Activated T-helper 17 cell treated with anti-CD3 and anti-CD28 coated beads, Interleukin-2, amount 50 U/mL, for 72 hours (primary cell): ENCODE measurements at regions not wholly inside any gene's neighbourhood (a gene's known extent, or its start where the extent isn't known, plus 50 kb on each side); places are given as distances from the start of the nearest gene placed in this dataset.

Experiments
- ATAC-seq: fragments of 150-1000 bp; cut with Tn5 transposase; replicated peaks from 2 replicates; pipeline ENCODE4 v1.10.0; 2021; ENCODE audit warnings: mild to moderate bottlenecking, moderate library complexity
- H3K27ac Mint-ChIP-seq: one replicate; pipeline ENCODE4 v1.8.0; 2022; ENCODE audit warnings: mixed read lengths
- H3K27me3 Mint-ChIP-seq: one replicate; pipeline ENCODE4 v1.8.0; 2022; ENCODE audit warnings: mixed read lengths
- H3K36me3 Mint-ChIP-seq: one replicate; pipeline ENCODE4 v1.8.0; 2022; ENCODE audit warnings: low read depth, mild to moderate bottlenecking, mixed read lengths
- H3K4me1 Mint-ChIP-seq: one replicate; pipeline ENCODE4 v1.8.0; 2022; ENCODE audit warnings: mixed read lengths
- H3K4me3 Mint-ChIP-seq: one replicate; pipeline ENCODE4 v1.8.0; 2022; ENCODE audit warnings: mild to moderate bottlenecking, mixed read lengths
- H3K9me3 Mint-ChIP-seq: one replicate; pipeline ENCODE4 v1.8.0; 2022; ENCODE audit warnings: mixed read lengths

DNA sequence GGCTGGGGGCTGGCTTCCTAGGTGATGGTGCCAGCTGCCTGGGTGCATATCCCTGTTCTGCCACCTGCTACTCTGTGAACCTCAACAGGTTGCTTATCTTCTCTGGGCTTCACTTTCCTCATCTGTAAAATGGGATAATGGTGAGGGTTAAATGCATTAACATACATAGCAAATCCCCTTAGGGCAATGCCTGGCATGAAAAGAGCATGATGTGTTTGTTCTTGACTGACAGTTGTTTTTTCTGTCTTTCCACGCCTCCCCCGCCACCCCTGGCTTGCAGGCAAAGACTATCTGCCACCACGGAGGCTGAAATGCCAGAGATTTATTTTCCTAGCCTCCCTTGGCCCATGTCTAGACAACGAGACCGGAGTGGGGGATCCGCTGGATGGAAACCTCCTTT is 280.5 kb downstream of the NSG2 start:
- H3K9me3 Mint-ChIP-seq = peaks cover 1% of the 10 kb centered on the region
- H3K4me1 Mint-ChIP-seq = no peaks in the 10 kb centered on the region
- no peak overlapping the region for H3K27ac Mint-ChIP-seq
- no peaks in the 10 kb centered on the region for H3K36me3 Mint-ChIP-seq
- peaks cover 25% of the 10 kb centered on the region for H3K27me3 Mint-ChIP-seq
- ATAC-seq = no peak
- no peak overlapping the region for H3K4me3 Mint-ChIP-seq

DNA sequence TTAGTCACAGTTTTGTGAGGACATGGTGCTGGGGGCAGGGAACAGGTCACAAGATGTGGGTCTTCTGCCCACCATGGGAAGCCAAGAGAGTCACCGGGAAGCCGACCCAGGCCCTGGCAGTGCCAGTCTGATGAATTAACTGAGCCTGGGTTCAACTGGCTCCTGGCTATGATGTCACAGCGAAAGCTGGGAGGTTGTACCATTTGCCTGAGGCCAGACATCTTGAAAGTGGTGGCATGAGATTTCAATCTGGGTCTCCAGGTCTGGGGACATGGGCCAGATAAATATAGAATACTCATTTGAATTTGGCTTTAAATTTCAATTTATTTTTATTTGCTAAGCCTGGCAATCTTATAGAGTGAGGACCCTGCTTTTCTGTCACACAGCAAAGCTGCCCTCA is 280.9 kb downstream of the NSG2 start:
- Mint-ChIP-seq H3K27ac (no peak overlapping the region), H3K4me1 (no peaks in the 10 kb centered on the region), H3K36me3 (no peaks in the 10 kb centered on the region), H3K27me3 (peaks cover 25% of the 10 kb centered on the region), H3K4me3 (no peak overlapping the region), H3K9me3 (no peaks in the 10 kb centered on the region)
- no peak for ATAC-seq

DNA sequence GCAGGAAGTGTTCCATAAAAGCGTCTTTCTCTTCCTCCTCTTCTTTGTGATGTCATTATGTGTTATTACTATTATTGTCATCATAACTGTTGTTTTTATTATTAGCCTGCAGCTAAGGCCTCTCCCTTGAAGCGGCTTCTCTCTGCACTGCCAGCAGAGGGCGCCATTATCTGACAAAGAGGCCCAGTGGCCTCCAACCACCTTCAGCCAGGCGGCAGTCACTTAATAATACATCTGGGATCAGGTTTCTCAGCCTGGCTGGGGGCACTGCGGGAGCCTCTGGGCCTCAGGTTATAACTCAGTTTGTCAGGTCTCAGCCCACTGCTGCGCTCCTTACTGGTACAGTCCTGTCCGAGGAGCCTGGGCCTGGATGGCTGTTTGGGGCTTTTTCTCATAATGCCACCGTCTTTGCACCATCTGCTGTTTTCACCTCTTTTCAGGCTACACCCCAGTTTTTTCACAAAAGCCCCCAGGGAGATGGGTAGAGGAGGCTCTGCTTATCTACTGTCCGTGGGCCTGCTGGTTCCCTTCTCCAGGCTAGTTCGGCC is 281.9 kb downstream of the NSG2 start:
- Mint-ChIP-seq H3K4me3 (no peak overlapping the region), H3K4me1 (no peaks in the 10 kb centered on the region), H3K9me3 (no peaks in the 10 kb centered on the region), H3K36me3 (no peaks in the 10 kb centered on the region), H3K27ac (no peak overlapping the region), H3K27me3 (peaks cover 29% of the 10 kb centered on the region)
- peak; percentile 37 for ATAC-seq

DNA sequence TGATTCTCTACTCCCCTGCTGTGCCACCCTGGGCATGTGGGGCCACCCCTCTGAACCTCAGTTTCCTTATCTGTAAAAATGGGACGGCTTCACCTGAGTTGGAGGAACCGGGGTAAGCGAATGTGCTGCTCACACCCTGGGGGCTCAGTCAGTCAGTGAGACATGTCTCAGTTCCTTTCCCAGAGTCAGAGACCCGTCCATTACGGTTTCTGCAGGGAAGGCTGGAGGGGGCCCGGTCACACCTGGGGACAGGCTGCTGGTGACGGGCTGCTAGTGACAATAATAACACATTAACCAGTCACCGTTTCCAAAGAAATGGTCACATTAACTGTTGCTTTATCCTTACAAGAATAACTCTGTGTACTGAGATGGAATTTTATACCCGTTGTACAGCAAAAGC is 282.4 kb downstream of the NSG2 start:
- H3K9me3 Mint-ChIP-seq = no peaks in the 10 kb centered on the region
- H3K36me3 Mint-ChIP-seq = no peaks in the 10 kb centered on the region
- ATAC-seq = no peak
- H3K27ac Mint-ChIP-seq = no peak overlapping the region
- no peaks in the 10 kb centered on the region for H3K4me1 Mint-ChIP-seq
- no peak overlapping the region for H3K4me3 Mint-ChIP-seq
- peaks cover 25% of the 10 kb centered on the region for H3K27me3 Mint-ChIP-seq

DNA sequence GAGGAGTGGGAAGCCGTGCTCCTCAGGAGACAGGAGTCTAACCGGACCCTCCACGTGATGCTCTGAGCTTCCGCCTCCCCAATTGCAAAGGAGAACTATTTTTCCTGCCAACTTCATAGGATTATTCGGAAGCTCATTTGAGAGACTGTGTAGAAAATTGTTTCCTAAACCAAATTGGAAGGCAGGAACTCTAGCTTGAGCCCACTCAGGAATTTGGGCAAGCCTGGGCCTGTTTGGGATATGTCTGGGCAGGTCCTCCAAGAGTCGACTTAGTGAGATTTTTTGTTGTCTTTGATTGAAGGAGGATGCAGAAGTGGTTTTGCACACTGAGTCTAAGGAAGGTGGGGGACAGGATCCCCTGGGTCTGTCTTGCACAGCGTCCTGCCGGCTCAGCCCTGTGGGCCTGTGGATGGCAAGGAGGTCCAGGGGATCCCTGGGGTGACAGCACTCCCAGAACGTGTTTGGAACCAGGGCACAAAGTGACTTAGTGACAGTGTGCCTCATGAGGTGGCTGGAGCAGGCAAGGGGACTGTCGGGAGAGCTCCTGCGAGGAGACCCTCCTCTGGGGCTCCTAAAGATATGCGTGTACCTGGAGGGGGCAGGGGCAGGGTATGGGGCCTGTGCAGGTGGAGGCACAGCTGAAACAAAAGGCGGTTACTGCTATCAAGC is 283.3 kb downstream of the NSG2 start:
- Mint-ChIP-seq H3K27ac (no peak overlapping the region), H3K9me3 (no peaks in the 10 kb centered on the region), H3K27me3 (peaks cover 21% of the 10 kb centered on the region), H3K4me3 (no peak overlapping the region), H3K36me3 (no peaks in the 10 kb centered on the region), H3K4me1 (no peaks in the 10 kb centered on the region)
- ATAC-seq = no peak

DNA sequence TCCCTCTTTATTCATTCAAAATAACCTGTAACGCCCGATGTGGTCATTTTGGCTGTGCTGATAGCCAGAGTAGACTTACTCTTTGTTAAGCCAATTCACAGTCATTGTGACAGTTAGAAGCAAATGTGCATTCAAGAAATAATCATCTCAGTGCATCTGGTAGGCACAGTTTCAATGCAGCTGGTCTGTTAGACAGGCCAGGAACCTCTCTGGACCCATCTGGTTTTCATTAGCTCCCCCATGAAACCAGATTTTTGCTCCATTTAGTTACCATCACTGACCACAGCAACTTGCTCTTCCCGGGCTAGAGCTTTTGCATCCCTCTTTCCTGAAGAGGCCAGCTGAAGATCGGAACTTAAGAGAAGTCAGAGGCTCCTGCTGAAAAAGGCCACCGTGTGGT is 284.2 kb downstream of the NSG2 start:
- no peak overlapping the region for H3K4me3 Mint-ChIP-seq
- H3K27me3 Mint-ChIP-seq = peaks cover 15% of the 10 kb centered on the region
- no peak for ATAC-seq
- H3K4me1 Mint-ChIP-seq = no peaks in the 10 kb centered on the region
- no peaks in the 10 kb centered on the region for H3K9me3 Mint-ChIP-seq
- no peak overlapping the region for H3K27ac Mint-ChIP-seq
- H3K36me3 Mint-ChIP-seq = no peaks in the 10 kb centered on the region

DNA sequence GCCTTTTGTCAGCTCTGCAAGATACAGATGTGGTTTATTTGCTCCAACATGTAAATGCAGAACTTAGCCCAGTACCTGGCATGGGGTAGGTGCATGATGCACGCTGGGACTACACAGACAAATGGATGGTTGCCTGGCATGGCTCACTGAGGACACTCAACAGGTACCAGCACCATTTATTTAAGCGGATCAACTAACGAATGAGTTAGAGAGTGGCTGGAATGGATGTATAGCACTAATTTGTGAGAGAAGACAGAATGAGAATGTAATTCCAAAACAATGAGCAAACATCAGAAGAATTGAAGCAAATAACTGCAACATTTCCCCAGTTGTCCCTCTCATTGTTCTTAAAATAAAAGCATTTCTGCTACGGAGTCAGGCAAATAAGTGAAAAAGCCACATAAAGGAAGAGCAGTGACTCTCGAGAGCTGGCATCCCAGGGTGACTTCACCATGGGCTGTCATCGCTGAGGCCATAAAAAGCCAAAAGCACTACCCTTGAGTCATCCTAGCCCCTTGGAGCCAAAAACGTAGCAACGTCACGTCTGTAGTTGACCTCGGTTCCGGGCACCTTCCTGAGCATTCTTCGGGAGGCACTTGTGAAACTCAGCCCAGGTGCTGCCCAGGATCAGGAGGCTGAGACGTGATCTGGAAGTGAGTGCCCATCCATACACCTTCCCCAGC is 290.3 kb downstream of the NSG2 start:
- ATAC-seq = no peak
- Mint-ChIP-seq H3K9me3 (no peaks in the 10 kb centered on the region), H3K4me1 (no peaks in the 10 kb centered on the region), H3K27me3 (peaks cover 34% of the 10 kb centered on the region), H3K27ac (no peak overlapping the region), H3K36me3 (no peaks in the 10 kb centered on the region), H3K4me3 (no peak overlapping the region)

DNA sequence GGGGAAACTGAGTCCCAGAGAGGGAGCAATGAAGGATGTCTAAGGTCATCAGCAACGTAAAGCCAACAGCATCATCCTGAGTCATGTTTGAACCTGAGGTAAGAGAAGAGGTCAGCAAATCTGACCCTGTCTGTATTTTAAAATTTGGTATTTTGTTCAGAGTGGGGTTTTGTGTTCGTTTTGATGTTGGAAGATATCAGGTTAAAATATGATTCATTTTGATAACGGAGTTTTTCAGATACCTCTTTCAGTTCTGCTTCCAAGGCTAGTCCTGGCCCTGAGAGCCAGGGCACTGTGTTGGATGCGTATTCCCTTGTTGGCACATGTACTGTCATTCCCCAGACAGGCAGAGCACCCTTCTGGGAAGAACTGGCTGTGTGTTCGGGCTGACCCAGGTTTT is 291.0 kb downstream of the NSG2 start:
- H3K27me3 Mint-ChIP-seq = peaks cover 34% of the 10 kb centered on the region
- no peak for ATAC-seq
- no peak overlapping the region for H3K27ac Mint-ChIP-seq
- no peaks in the 10 kb centered on the region for H3K4me1 Mint-ChIP-seq
- H3K4me3 Mint-ChIP-seq = no peak overlapping the region
- H3K9me3 Mint-ChIP-seq = no peaks in the 10 kb centered on the region
- no peaks in the 10 kb centered on the region for H3K36me3 Mint-ChIP-seq

DNA sequence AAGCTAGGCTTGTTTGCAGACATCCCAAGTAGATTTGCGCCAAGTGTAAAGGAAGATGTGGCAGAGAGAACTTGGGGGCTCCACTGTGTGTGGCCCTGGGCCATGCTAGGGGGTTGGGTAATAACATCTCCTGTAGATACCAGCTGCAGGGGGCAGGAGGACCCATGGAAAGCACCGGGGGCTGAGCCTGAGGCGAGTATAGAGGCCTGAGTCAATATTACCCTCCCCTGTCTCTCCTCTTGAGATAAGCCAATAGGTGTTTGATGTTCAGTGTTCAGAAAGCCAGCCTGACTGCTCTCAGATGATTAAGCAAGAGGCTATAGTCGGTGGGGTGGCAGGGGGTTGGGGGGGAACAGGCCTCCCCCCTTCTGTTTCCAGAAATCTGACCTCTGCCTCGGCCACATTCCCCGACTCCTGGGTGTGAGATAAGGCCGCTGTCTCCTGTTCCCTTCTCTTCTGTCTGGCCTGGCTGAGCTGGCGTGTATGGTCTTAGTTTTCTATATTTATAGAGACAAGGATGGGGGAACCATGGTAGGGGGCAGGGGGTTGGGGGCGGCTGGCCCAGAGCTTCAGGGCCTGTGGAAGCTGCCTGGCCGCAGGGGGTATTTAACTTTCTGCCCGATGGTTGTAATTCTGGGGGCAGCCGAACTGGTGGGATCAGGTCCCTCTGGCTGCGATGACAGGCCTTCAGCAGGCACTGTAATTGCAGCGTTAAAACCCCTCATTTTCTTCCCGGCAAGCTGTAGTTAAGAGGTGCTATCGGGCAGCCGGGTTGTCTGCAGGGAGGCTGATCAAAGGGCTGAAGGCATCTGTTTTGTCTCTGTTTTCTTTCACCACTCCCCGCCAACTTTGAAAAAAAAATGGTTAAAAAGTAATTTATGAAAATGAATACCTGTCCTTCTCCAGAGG is 292.0 kb downstream of the NSG2 start:
- Mint-ChIP-seq H3K4me1 (no peaks in the 10 kb centered on the region), H3K27me3 (peaks cover 31% of the 10 kb centered on the region), H3K27ac (no peak overlapping the region), H3K36me3 (no peaks in the 10 kb centered on the region), H3K9me3 (no peaks in the 10 kb centered on the region), H3K4me3 (no peak overlapping the region)
- no peak for ATAC-seq

DNA sequence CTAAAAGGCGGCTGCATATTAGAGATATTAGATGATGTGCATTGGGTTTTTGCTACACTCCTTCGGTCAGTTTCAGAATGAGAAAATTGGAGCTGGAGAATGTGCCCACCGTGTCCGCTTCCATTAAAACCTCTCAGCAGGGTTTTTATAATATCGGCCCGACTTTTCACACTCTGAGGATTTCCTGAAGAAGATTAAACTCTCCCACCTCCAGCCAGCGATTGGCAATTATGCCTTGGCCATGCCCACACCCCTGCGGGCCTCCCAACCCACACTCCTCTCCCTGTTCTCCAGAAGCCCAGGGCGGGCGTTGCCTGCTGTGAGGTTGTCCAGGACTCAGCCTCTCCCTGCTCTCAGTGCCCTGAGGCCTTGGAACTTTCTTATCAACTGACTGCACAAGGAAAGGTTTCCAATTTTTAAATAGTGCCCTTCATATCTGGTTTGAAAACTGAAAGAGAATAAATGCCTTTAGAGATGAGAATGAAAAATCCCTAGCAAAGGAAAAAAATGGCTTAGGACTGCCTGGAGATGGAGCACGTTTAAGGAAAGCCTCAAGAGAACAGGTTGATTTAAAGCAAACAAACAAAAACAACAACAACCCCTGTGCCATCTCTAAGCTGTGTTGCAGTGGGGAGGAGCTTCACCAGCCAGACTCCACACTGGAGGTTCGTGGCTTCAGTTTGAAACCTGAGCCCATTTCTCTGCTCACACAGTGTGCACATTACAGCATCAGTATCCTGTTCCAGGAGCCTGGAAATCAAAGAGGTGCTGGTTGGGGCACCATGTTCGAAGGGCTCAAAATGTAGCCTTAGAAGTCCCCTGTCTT is 292.9 kb downstream of the NSG2 start:
- H3K36me3 Mint-ChIP-seq = no peaks in the 10 kb centered on the region
- H3K27ac Mint-ChIP-seq = no peak overlapping the region
- H3K27me3 Mint-ChIP-seq = peaks cover 31% of the 10 kb centered on the region
- H3K9me3 Mint-ChIP-seq = no peaks in the 10 kb centered on the region
- no peak for ATAC-seq
- no peaks in the 10 kb centered on the region for H3K4me1 Mint-ChIP-seq
- H3K4me3 Mint-ChIP-seq = no peak overlapping the region

DNA sequence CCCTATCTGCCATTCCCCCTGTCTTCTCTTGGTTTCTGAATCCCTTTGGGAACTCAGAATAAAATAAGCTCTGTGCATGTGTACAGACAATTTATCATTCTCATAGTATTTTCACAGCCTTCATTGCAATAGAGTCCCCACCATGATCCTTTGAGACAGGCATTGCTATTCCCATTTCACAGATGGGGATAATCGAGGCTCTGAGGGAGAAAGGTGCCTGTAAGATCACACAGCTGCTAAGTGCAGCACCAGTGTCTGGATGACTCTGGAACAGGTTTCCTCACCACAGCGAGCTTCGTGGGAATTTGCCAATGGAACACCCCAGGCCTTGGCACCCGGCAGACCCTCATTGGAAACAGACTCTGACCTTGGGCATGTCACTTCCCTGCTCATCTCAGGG is 293.6 kb downstream of the NSG2 start:
- Mint-ChIP-seq H3K4me1 (no peaks in the 10 kb centered on the region), H3K36me3 (no peaks in the 10 kb centered on the region), H3K9me3 (no peaks in the 10 kb centered on the region), H3K27me3 (peaks cover 31% of the 10 kb centered on the region), H3K4me3 (no peak overlapping the region), H3K27ac (no peak overlapping the region)
- ATAC-seq = no peak

DNA sequence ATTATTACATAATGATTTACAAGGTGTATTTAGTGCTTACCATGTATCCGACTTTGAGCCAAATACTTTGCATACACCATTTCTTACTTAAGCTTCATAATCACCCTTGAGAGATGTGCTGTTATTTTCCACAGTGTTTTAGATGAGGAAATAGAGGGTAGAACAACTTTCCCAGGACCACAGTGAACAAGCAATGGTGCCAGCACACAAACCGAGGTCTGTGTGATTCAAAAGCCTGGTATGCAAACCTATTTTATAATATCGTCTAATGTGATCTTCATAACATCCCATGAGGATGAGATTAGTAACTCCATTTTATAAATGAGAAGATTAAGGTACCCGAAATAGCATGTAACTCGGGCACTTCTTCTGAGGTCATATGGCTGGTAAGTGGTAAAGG is 294.7 kb downstream of the NSG2 start:
- Mint-ChIP-seq H3K4me1 (no peaks in the 10 kb centered on the region), H3K4me3 (no peak overlapping the region), H3K27ac (no peak overlapping the region), H3K9me3 (no peaks in the 10 kb centered on the region), H3K36me3 (no peaks in the 10 kb centered on the region), H3K27me3 (peaks cover 31% of the 10 kb centered on the region)
- ATAC-seq = no peak

DNA sequence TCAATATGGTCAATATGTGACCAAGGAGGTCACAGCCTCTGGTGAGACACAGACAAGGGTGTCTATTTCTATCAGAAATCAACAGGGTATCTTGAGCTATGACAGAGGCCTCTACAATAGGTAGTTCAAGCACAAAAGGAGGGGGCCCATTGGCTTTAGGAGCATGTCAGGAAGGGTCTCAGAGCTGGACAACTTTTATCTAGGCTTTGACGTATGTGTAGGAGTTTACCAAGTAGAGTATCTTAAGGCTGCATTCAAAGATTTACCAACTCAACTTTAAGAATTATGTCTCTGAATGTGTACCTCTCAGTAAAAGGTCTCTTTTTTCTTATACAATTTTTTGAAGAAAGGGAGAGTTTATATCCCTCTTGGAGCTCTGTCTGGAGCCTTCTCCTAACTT is 297.2 kb downstream of the NSG2 start:
- peaks cover 18% of the 10 kb centered on the region for H3K27me3 Mint-ChIP-seq
- H3K27ac Mint-ChIP-seq = no peak overlapping the region
- H3K4me3 Mint-ChIP-seq = no peak overlapping the region
- no peaks in the 10 kb centered on the region for H3K4me1 Mint-ChIP-seq
- H3K9me3 Mint-ChIP-seq = peaks cover 5% of the 10 kb centered on the region
- H3K36me3 Mint-ChIP-seq = no peaks in the 10 kb centered on the region
- ATAC-seq = no peak

DNA sequence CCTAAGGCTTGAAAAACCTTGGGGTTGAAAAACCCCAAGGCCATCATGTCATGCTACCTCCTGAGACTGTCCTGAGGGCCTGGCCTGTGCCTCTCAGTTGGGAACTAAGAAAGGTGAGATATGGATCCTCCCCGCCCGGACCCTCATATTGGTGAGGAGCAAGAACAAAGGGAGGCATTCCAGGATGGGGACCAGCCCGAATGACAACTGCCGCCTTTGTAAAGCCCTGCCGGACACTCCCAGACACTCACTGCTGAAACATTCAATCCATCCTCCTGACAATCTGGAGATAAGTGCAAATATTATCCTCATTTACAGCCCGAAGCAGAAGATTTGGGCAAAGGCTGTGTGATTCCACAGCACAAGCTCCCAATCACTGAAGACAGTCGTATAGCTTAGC is 298.3 kb downstream of the NSG2 start:
- no peak for ATAC-seq
- H3K27me3 Mint-ChIP-seq = peaks cover 12% of the 10 kb centered on the region

More for the DNA sequence above, 298.3 kb downstream of the NSG2 start:
- Mint-ChIP-seq H3K4me1 (no peaks in the 10 kb centered on the region), H3K9me3 (peaks cover 5% of the 10 kb centered on the region), H3K4me3 (no peak overlapping the region), H3K27ac (no peak overlapping the region), H3K36me3 (no peaks in the 10 kb centered on the region)
